T-cell (primary cell): ENCODE measurements at regions not wholly inside any gene's neighbourhood (a gene's known extent, or its start where the extent isn't known, plus 50 kb on each side); places are given as distances from the start of the nearest gene placed in this dataset.

ENCODE experiments used
- ATAC-seq, 4 experiments: fragments of 200-7000 bp in 3 of 4; fragments of 150-1000 bp in 1 of 4; cut with Tn5 transposase; replicated peaks in 1 of 4; 1 replicate in 3 of 4; 2 replicates in 1 of 4; pipeline ENCODE4 v1.10.0; 2021; ENCODE audit warnings: moderate library complexity in 3 of 4, mild to moderate bottlenecking in 2 of 4, moderate number of reproducible peaks in 1 of 4
- CTCF ChIA-PET, 2 donors: fragments of 300-600 bp; sonication (Branson Sonifier 250); formaldehyde crosslinking; loops; one replicate each; lab custom pipeline; 2022; ENCODE audit warnings: antibody characterized with exemption in 2 of 2; lab: Charles Lee
- POLR2A ChIA-PET, 2 donors: fragments of 300-600 bp; sonication (Branson Sonifier 250); formaldehyde crosslinking; loops; one replicate each; lab custom pipeline; 2022; ENCODE audit warnings: antibody characterized with exemption in 2 of 2; lab: Charles Lee
- DNase-seq, 35 experiments: peaks; one replicate each; pipeline versions ENCODE4 v3.0.0 to v3.0.0-alpha.2; 2013 to 2023
- H3K27ac ChIP-seq: one replicate; pipeline ENCODE4 v1.5.1; 2013; ENCODE audit warnings: low read length
- H3K27me3 ChIP-seq, 2 experiments: replicated peaks in 1 of 2; 1 replicate in 1 of 2; 2 replicates in 1 of 2; pipeline versions ENCODE4 v1.6.1 to v1.7.0; 2013; ENCODE audit warnings: low read length in 1 of 2, mixed read lengths in 1 of 2; ENCODE audit not compliant: control insufficient read depth in 2 of 2, insufficient read depth in 2 of 2; ENCODE audit errors: extremely low read depth in 1 of 2
- H3K36me3 ChIP-seq, 2 donors: 1 replicate in 1 of 2; 2 replicates in 1 of 2; pipeline versions ENCODE4 v1.6.1 to v1.7.0; 2013; ENCODE audit warnings: low read length in 1 of 2; ENCODE audit not compliant: control insufficient read depth in 2 of 2, insufficient read depth in 1 of 2; ENCODE audit errors: extremely low read depth in 1 of 2
- H3K4me1 ChIP-seq, 2 experiments: 1 replicate in 1 of 2; 2 replicates in 1 of 2; pipeline versions ENCODE4 v1.6.1 to v1.7.0; 2013; ENCODE audit warnings: low read length in 2 of 2, mixed read lengths in 1 of 2; ENCODE audit not compliant: insufficient read depth in 2 of 2, control insufficient read depth in 1 of 2; ENCODE audit errors: extremely low read depth in 1 of 2
- H3K4me3 ChIP-seq, 2 donors: 1 replicate in 1 of 2; 2 replicates in 1 of 2; pipeline versions ENCODE4 v1.5.1 to v1.7.0; 2013; ENCODE audit warnings: mild to moderate bottlenecking in 2 of 2, low read length in 1 of 2, moderate library complexity in 1 of 2; ENCODE audit not compliant: control insufficient read depth in 1 of 2; ENCODE audit errors: extremely low read depth in 1 of 2
- H3K9me3 ChIP-seq: 2 replicates; pipeline ENCODE4 v1.7.0; 2013
- H3K27ac Mint-ChIP-seq, 2 donors: one replicate each; pipeline ENCODE4 v1.8.0; 2020 to 2021; ENCODE audit warnings: mild to moderate bottlenecking in 2 of 2, mixed read lengths in 2 of 2
- H3K27me3 Mint-ChIP-seq, 2 donors: one replicate each; pipeline ENCODE4 v1.8.0; 2021 to 2022; ENCODE audit warnings: mixed read lengths in 2 of 2
- H3K36me3 Mint-ChIP-seq: one replicate; pipeline ENCODE4 v1.8.0; 2021; ENCODE audit warnings: mixed read lengths
- H3K4me1 Mint-ChIP-seq, 3 donors: one replicate each; pipeline ENCODE4 v1.8.0; 2020 to 2022; ENCODE audit warnings: mixed read lengths in 3 of 3, mild to moderate bottlenecking in 1 of 3
- H3K4me3 Mint-ChIP-seq, 3 donors: one replicate each; pipeline ENCODE4 v1.8.0; 2020 to 2022; ENCODE audit warnings: mild to moderate bottlenecking in 3 of 3, mixed read lengths in 3 of 3, moderate library complexity in 3 of 3
- H3K9me3 Mint-ChIP-seq, 3 donors: one replicate each; pipeline ENCODE4 v1.8.0; 2020 to 2022; ENCODE audit warnings: mixed read lengths in 3 of 3
- WGBS: methylation state at CpG from one replicate; pipeline ENCODE4 v1.1.5; 2013; ENCODE audit warnings: missing lambda C conversion rate; ENCODE audit not compliant: insufficient coverage; 5-methylcytosine and 5-hydroxymethylcytosine counted together

GRCh38 chr13:89163096-89163495, 1491.9 kb downstream of the SLITRK5 start:
- H3K27me3 Mint-ChIP-seq: no peaks in the 10 kb centered on the region
- Histone ChIP-seq H3K27me3 (no peaks in the 10 kb centered on the region), H3K27ac (no peak overlapping the region), H3K4me1 (no peaks in the 10 kb centered on the region), H3K36me3 (no peaks in the 10 kb centered on the region), H3K9me3 (peaks cover 2% of the 10 kb centered on the region), H3K4me3 (no peak overlapping the region)
- H3K4me3 Mint-ChIP-seq: no peak overlapping the region
- H3K36me3 Mint-ChIP-seq: no peaks in the 10 kb centered on the region
- H3K9me3 Mint-ChIP-seq: peaks cover 5 to 21% (median 6%) of the 10 kb centered on the region in 3 donors
- ChIA-PET CTCF (no interaction called here), POLR2A (no interaction called here)
- WGBS: 89% methylated on average over 10 of the region's 16 CpGs
- ATAC-seq: no peak
- DNase-seq: no peak
- no peak overlapping the region for H3K27ac Mint-ChIP-seq
- H3K4me1 Mint-ChIP-seq: no peaks in the 10 kb centered on the region

GRCh38 chr13:89165685-89166084, 1494.5 kb downstream of the SLITRK5 start:
- no CpG with 5 or more reads among the region's 1 CpG for WGBS
- no peak overlapping the region for H3K27ac Mint-ChIP-seq
- no peak overlapping the region for H3K4me3 ChIP-seq
- H3K27ac ChIP-seq: no peak overlapping the region
- POLR2A ChIA-PET: no interaction called here
- H3K27me3 Mint-ChIP-seq: no peaks in the 10 kb centered on the region
- no peaks in the 10 kb centered on the region for H3K4me1 ChIP-seq
- DNase-seq: no peak
- H3K9me3 ChIP-seq: peaks cover 2% of the 10 kb centered on the region
- H3K4me3 Mint-ChIP-seq: no peak overlapping the region
- no peaks in the 10 kb centered on the region for H3K36me3 ChIP-seq
- H3K9me3 Mint-ChIP-seq: peaks cover 0 to 11% (median 0%) of the 10 kb centered on the region in 3 donors
- no peak for ATAC-seq
- H3K36me3 Mint-ChIP-seq: no peaks in the 10 kb centered on the region
- no peaks in the 10 kb centered on the region for H3K27me3 ChIP-seq
- no peaks in the 10 kb centered on the region for H3K4me1 Mint-ChIP-seq
- CTCF ChIA-PET: interaction anchor here in 1 of 2 donors (0.7 kb wide), 1 partner anchor 16 kb away, joined by 6 read pairs; no protein-coding TSS in a partner anchor

- Mint-ChIP-seq H3K4me1 (no peaks in the 10 kb centered on the region), H3K4me3 (no peak overlapping the region), H3K27me3 (no peaks in the 10 kb centered on the region), H3K36me3 (no peaks in the 10 kb centered on the region), H3K9me3 (peaks cover 0 to 7% (median 0%) of the 10 kb centered on the region in 3 donors), H3K27ac (no peak overlapping the region)
- Histone ChIP-seq H3K4me1 (no peaks in the 10 kb centered on the region), H3K27me3 (no peaks in the 10 kb centered on the region), H3K27ac (no peak overlapping the region), H3K4me3 (no peak overlapping the region), H3K9me3 (peaks cover 2% of the 10 kb centered on the region), H3K36me3 (no peaks in the 10 kb centered on the region)
- CTCF ChIA-PET: no interaction called here
- ATAC-seq (no peak), DNase-seq (no peak)
- POLR2A ChIA-PET: no interaction called here
- WGBS: no CpG with 5 or more reads among the region's 1 CpG
Measured at GRCh38 chr13:89169951-89170350, 1498.8 kb downstream of the SLITRK5 start.

- Histone ChIP-seq H3K27me3 (no peaks in the 10 kb centered on the region), H3K4me1 (no peaks in the 10 kb centered on the region), H3K9me3 (no peaks in the 10 kb centered on the region), H3K27ac (no peak overlapping the region), H3K36me3 (no peaks in the 10 kb centered on the region), H3K4me3 (no peak overlapping the region)
- Mint-ChIP-seq H3K27me3 (no peaks in the 10 kb centered on the region), H3K36me3 (no peaks in the 10 kb centered on the region), H3K9me3 (peaks cover 3 to 23% (median 6%) of the 10 kb centered on the region in 3 donors), H3K4me1 (no peaks in the 10 kb centered on the region), H3K27ac (no peak overlapping the region), H3K4me3 (no peak overlapping the region)
- DNase-seq (no peak), ATAC-seq (no peak)
- POLR2A ChIA-PET: no interaction called here
- CTCF ChIA-PET: no interaction called here
Measured at GRCh38 chr13:89181041-89181440, 1509.9 kb downstream of the SLITRK5 start.

- no peak overlapping the region for H3K27ac Mint-ChIP-seq
- H3K9me3 ChIP-seq: no peaks in the 10 kb centered on the region
- H3K27me3 ChIP-seq: no peaks in the 10 kb centered on the region
- CTCF ChIA-PET: no interaction called here
- H3K4me1 ChIP-seq: no peaks in the 10 kb centered on the region
- no CpG with 5 or more reads among the region's 4 CpGs for WGBS
- POLR2A ChIA-PET: no interaction called here
- H3K36me3 Mint-ChIP-seq: no peaks in the 10 kb centered on the region
- no peak overlapping the region for H3K4me3 ChIP-seq
- no peaks in the 10 kb centered on the region for H3K36me3 ChIP-seq
- H3K4me3 Mint-ChIP-seq: no peak overlapping the region
- no peak overlapping the region for H3K27ac ChIP-seq
- H3K9me3 Mint-ChIP-seq: peaks cover 3 to 23% (median 15%) of the 10 kb centered on the region in 3 donors
- DNase-seq (no peak), ATAC-seq (no peak)
- no peaks in the 10 kb centered on the region for H3K4me1 Mint-ChIP-seq
- no peaks in the 10 kb centered on the region for H3K27me3 Mint-ChIP-seq
Measured at GRCh38 chr13:89199138-89199537, 1528.0 kb downstream of the SLITRK5 start.

GRCh38 chr13:89204435-89204834, 1533.3 kb downstream of the SLITRK5 start:
- POLR2A ChIA-PET: no interaction called here
- no peaks in the 10 kb centered on the region for H3K4me1 Mint-ChIP-seq

More at GRCh38 chr13:89204435-89204834, 1533.3 kb downstream of the SLITRK5 start:
- H3K4me3 Mint-ChIP-seq: no peak overlapping the region
- no peaks in the 10 kb centered on the region for H3K36me3 ChIP-seq
- H3K9me3 Mint-ChIP-seq: peaks cover 0 to 20% (median 1%) of the 10 kb centered on the region in 3 donors
- H3K27me3 ChIP-seq: no peaks in the 10 kb centered on the region
- H3K27ac Mint-ChIP-seq: no peak overlapping the region
- CTCF ChIA-PET: no interaction called here
- H3K4me3 ChIP-seq: no peak overlapping the region
- no peaks in the 10 kb centered on the region for H3K36me3 Mint-ChIP-seq
- no peaks in the 10 kb centered on the region for H3K4me1 ChIP-seq
- H3K27ac ChIP-seq: no peak overlapping the region
- no peak for DNase-seq
- H3K9me3 ChIP-seq: no peaks in the 10 kb centered on the region
- no CpG with 5 or more reads among the region's 1 CpG for WGBS
- H3K27me3 Mint-ChIP-seq: no peaks in the 10 kb centered on the region
- ATAC-seq: no peak
